ENCODE measurements at regions not wholly inside any gene's neighbourhood (a gene's known extent, or its start where the extent isn't known, plus 50 kb on each side); places are given as distances from the start of the nearest gene placed in this dataset.

- H3K36me3 ChIP-seq (ENCODE audit: control insufficient read depth, insufficient read depth, low read length), result no peaks in the 10 kb centered on the region
- CTCF ChIA-PET, result no interaction called here
- intact Hi-C loops (cut with micrococcal nuclease; ENCODE audit: unreplicated experiment), result no loop called here
- Mint-ChIP-seq H3K9me3 (ENCODE audit: unreplicated experiment) (peaks cover 44% of the 10 kb centered on the region), H3K4me1 (ENCODE audit: low read depth, unreplicated experiment) (no peaks in the 10 kb centered on the region), H3K27ac (ENCODE audit: unreplicated experiment) (no peak overlapping the region), H3K27me3 (ENCODE audit: insufficient read depth, unreplicated experiment) (peaks cover 2% of the 10 kb centered on the region), H3K36me3 (ENCODE audit: insufficient read depth, unreplicated experiment) (no peaks in the 10 kb centered on the region), H3K4me3 (ENCODE audit: unreplicated experiment) (no peak overlapping the region)
- no peaks in the 10 kb centered on the region for H3K27me3 ChIP-seq (replicated peaks; ENCODE audit: control insufficient read depth, insufficient read depth, low read length)
- peaks cover 6% of the 10 kb centered on the region for H3K9me3 ChIP-seq
- H3K4me1 ChIP-seq, result no peaks in the 10 kb centered on the region
- no peak for DNase-seq
- BruUV-seq (replicated peaks), result no TSS peak
- POLR2A ChIA-PET, result no interaction called here
- TF ChIP-seq, protein P1, sequence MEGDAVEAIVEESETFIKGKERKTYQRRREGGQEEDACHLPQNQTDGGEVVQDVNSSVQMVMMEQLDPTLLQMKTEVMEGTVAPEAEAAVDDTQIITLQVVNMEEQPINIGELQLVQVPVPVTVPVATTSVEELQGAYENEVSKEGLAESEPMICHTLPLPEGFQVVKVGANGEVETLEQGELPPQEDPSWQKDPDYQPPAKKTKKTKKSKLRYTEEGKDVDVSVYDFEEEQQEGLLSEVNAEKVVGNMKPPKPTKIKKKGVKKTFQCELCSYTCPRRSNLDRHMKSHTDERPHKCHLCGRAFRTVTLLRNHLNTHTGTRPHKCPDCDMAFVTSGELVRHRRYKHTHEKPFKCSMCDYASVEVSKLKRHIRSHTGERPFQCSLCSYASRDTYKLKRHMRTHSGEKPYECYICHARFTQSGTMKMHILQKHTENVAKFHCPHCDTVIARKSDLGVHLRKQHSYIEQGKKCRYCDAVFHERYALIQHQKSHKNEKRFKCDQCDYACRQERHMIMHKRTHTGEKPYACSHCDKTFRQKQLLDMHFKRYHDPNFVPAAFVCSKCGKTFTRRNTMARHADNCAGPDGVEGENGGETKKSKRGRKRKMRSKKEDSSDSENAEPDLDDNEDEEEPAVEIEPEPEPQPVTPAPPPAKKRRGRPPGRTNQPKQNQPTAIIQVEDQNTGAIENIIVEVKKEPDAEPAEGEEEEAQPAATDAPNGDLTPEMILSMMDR (IDR thresholded peaks at IDR 0.05; ENCODE audit: insufficient read depth in 1 of 2, low read depth in 1 of 2, low read length in 1 of 2, severe bottlenecking in 1 of 2, unreplicated experiment in 1 of 2), result no peak
- H3K4me3 ChIP-seq (ENCODE audit: low read depth, low read length), result no peak overlapping the region
Observed at GRCh38 chr11:91960770-91961169, 263.8 kb upstream of the FAT3 start.

DNA sequence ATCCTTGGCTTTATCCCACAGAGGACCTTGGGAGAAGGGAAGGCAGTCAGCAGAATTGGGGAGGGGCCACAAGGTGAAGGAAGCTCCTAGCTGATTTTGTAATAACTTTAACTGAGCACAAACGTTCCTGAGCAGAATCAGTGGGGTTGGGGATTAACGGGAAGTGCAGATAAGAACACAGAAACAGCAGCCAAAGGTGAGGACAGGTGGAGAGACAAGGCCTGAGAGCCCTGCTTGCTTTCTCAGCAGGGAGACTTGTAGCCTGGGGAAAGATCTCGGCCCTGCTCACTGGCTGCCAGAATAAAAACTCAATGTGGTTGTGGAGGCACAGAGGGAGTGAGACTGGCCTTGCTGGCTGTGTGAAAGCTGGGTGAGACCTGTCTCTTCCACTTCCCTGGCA is 265.2 kb upstream of the FAT3 start:
- CTCF ChIA-PET, result no interaction called here

DNA sequence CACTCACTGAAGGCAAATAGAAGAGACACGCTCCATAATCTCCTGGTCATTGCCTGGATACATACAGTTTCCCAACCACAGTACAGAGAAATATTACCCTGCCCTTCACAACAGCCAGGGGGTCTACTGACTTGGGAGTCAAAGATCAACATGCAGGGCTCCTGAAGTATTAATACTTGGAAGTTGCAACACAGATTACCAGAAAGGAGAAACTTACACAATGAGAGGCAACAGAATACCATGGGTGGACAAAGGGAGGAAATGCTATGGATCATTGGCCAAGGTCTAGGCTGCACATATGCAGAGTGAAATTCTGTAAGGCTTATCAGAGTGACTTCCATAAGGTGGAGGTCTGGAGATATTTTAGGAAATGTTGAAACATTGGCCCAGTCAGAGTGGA is 267.9 kb upstream of the FAT3 start:
- TF ChIP-seq, protein P1 (IDR thresholded peaks at IDR 0.05; ENCODE audit: insufficient read depth in 1 of 2, low read depth in 1 of 2, low read length in 1 of 2, severe bottlenecking in 1 of 2, unreplicated experiment in 1 of 2), result no peak
- no peak for DNase-seq
- Mint-ChIP-seq H3K36me3 (ENCODE audit: insufficient read depth, unreplicated experiment) (no peaks in the 10 kb centered on the region), H3K4me3 (ENCODE audit: unreplicated experiment) (no peak overlapping the region), H3K27me3 (ENCODE audit: insufficient read depth, unreplicated experiment) (no peaks in the 10 kb centered on the region), H3K27ac (ENCODE audit: unreplicated experiment) (no peak overlapping the region), H3K4me1 (ENCODE audit: low read depth, unreplicated experiment) (no peaks in the 10 kb centered on the region), H3K9me3 (ENCODE audit: unreplicated experiment) (peaks cover 29% of the 10 kb centered on the region)
- CTCF ChIA-PET, result no interaction called here
- no peak overlapping the region for H3K4me3 ChIP-seq (ENCODE audit: low read depth, low read length)
- no peaks in the 10 kb centered on the region for H3K4me1 ChIP-seq
- no TSS peak for BruUV-seq (replicated peaks)
- intact Hi-C loops (cut with micrococcal nuclease; ENCODE audit: unreplicated experiment), result no loop called here
- POLR2A ChIA-PET, result no interaction called here
- peaks cover 2% of the 10 kb centered on the region; the same call in 1 of the 2 replicates for H3K9me3 ChIP-seq
- H3K36me3 ChIP-seq (ENCODE audit: control insufficient read depth, insufficient read depth, low read length), result no peaks in the 10 kb centered on the region
- no peaks in the 10 kb centered on the region for H3K27me3 ChIP-seq (replicated peaks; ENCODE audit: control insufficient read depth, insufficient read depth, low read length)

More for the DNA sequence above, 265.2 kb upstream of the FAT3 start:
- intact Hi-C loops (cut with micrococcal nuclease; ENCODE audit: unreplicated experiment), result no loop called here
- DNase-seq, result no peak
- H3K9me3 ChIP-seq, result peaks cover 6% of the 10 kb centered on the region
- H3K4me1 Mint-ChIP-seq (ENCODE audit: low read depth, unreplicated experiment), result no peaks in the 10 kb centered on the region
- no TSS peak for BruUV-seq (replicated peaks)
- H3K9me3 Mint-ChIP-seq (ENCODE audit: unreplicated experiment), result peaks cover 44% of the 10 kb centered on the region
- no peaks in the 10 kb centered on the region for H3K27me3 Mint-ChIP-seq (ENCODE audit: insufficient read depth, unreplicated experiment)
- H3K4me3 Mint-ChIP-seq (ENCODE audit: unreplicated experiment), result no peak overlapping the region
- H3K4me3 ChIP-seq (ENCODE audit: low read depth, low read length), result no peak overlapping the region
- no peak overlapping the region for H3K27ac Mint-ChIP-seq (ENCODE audit: unreplicated experiment)
- H3K4me1 ChIP-seq, result no peaks in the 10 kb centered on the region
- TF ChIP-seq, protein P1 (IDR thresholded peaks at IDR 0.05; ENCODE audit: insufficient read depth in 1 of 2, low read depth in 1 of 2, low read length in 1 of 2, severe bottlenecking in 1 of 2, unreplicated experiment in 1 of 2), result no peak
- POLR2A ChIA-PET, result no interaction called here
- H3K36me3 Mint-ChIP-seq (ENCODE audit: insufficient read depth, unreplicated experiment), result no peaks in the 10 kb centered on the region
- no peaks in the 10 kb centered on the region for H3K36me3 ChIP-seq (ENCODE audit: control insufficient read depth, insufficient read depth, low read length)
- no peaks in the 10 kb centered on the region for H3K27me3 ChIP-seq (replicated peaks; ENCODE audit: control insufficient read depth, insufficient read depth, low read length)

Measured in Caco-2 (cell line).